HG03521 (cell line): ENCODE measurements at regions not wholly inside any gene's neighbourhood (a gene's known extent, or its start where the extent isn't known, plus 50 kb on each side); places are given as distances from the start of the nearest gene placed in this dataset.
"Not testable (repeated sequence)": the region's sequence is repeated elsewhere in the genome, so short reads cannot be mapped to it uniquely, and the experiment has no call there.

Source experiments
- ATAC-seq: cut with Tn5 transposase; IDR thresholded peaks from one replicate; pipeline ENCODE4 v1.9.1; 2021; ENCODE audit warnings: mild to moderate bottlenecking, moderate library complexity; ENCODE audit not compliant: unreplicated experiment

DNA sequence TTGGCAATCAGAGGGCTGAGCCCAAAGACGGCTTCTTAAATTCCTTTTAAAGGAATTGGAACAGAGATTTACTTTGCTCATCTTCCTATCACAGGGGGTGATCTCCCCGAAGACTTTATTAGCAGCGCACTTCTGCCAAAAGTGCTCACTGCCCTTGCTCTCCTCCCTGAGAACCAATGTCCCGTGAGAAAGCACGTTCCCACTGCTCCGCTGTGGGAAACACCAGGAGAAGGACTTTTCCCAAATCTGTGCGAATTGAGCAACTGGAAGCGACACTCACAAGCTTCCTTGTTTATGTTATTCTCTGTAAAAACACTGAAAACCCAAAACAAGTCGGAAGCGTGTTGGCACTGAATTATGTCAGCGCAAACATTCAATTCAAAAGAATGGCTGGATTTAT lies 670.8 kb upstream of the NR2F2 start:
- no peak for ATAC-seq

DNA sequence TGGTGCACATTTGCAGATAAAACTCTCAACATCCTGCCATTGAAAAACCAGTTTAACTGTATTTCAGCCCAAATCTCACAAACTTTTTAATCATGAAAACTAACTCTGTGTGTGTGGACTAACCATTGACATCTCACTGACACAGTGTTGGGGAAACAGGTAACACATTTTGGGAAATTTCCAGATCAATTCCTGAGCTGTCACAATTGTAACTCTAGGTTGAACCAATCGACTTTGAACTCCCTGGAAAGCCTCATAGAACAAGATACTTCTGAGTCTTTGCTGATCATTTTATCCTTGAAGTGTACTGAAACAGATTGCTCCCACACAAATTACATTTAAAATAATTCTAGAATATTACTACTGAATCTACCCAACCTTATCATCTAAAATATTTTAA lies 667.9 kb upstream of the NR2F2 start:
- ATAC-seq = no peak

DNA sequence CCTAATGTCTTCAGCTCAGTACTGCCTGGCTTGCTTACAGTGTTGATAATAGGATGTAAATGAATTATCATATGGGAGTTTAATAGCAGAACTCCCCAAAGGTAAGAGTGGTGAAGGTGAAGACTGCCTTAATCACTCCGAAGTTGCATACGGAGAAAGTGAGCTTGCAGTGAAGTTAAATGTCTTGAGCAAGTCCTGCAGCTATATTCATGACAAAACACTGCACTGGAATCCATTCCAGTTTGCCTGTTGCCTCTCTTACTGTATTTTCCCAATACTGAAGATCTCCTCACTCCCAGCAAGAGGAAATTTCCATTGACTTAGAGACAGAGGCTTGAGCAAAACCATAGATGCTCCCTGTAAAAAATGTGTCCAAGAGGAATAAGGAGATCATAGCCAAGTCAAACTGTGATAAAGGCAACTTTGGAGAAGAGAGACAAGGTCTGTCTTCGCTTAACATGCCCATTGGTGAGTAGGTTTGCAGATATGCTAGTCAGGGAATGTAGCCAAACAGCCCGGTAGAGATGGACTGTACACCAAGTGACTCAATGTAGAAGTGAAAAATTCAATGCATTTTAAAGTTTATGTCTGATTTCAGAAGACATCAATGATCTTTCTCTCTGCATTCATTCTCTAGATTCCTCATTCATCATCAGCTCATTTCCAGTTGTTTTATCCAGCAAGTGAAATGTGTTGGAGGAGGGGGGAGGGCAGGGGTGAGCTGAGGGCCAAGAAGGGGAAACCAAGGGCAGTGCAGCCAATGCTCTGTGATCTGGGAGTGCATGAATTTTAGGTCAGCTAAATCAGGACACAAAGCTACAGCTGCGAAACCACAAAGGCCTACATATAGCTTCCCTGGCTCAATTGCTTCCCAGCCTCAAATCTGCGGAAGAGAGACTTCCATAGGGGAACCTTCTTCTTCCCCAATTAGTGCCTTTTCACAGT lies 667.1 kb upstream of the NR2F2 start:
- no peak for ATAC-seq

DNA sequence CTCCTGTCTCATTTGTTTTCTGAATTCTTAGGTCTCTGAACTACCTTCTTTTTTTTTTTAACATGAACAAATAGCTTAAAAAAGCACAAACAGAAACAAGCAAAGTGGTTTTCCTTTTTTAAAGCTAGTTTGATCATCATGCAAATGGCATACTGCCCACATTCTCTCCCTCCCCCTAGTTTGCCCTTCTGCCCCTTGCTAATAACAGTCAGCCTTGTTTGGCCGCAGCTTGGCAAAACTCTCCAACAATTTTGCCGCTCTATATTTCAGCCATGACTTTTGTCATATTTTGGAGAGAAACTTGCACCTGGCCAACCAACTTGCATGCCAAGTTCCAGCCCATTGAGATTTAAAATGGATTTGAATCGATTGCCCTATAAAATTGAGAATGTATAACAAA lies 666.0 kb upstream of the NR2F2 start:
- no peak for ATAC-seq

DNA sequence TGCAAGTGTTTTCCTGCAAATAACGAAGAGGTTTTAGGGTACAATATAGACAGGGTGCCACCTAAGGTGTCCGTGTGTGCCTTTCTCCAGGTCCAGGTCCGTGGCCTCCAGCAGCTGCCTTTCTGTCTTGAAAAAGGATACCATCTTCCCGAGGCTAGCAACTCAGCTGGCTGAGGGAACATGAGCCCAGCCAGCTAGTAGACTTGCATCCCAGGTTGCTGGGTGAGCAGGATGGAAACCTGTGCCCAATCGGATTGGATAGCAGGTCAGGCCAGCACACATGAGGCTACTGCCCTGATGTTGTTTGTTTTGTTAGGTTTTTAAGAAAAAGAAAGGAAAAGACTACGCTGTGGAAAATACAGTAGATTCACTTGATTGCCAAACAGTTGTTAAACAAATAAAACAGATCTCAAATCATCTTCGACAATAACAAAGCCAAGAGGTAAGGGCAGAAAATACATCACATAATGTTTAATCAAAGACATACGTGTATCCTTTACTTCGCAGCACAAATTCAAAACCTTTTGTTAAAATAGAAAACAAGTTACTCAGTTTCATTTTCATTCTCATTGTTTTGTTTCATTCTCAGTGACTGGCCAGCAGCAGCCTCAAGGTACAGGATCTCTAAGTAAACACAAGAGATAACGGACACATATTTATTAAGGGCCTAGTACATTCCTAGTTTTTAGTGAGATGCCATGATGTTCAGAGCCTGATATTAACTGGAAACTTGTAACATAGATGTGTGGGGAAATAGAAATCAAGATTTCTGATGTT lies 661.2 kb upstream of the NR2F2 start:
- ATAC-seq = peak; percentile 43

DNA sequence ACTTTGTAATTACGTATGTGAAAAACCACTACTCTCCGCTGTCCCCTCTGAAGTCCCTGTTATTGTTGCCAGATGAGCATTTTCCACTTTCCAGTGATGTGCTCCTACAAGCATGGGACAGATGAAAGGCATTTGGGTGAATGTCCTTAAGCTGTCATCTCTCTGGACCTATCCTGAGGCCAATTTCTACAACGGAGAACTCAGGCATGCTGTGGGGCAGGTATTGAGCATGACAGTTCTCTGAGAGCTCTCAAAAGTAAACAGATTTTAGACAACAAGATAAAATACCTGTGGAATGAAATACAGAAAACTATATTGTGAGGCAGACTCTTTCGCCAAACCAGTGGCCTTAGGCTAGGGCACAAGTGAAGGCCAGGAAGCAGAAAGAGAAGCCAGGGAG lies 656.5 kb upstream of the NR2F2 start:
- no peak for ATAC-seq

DNA sequence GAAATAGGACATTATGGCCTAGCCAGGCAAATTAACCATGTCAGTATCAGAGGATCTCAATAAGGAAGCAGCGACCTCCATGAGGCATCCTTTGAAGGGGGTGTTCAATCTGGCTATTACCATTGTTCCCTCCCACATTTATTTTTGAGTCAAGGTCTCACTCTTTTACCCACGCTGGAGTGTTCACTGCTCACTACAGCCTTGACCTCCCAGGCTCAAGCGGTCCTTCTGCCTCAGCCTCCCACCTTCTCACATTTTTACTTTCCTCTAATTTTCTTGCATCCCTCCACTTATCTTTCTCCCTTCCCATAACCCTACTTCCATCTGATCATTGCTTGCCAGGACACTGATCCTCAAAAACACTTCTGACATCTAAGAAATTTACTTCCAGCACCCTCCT lies 654.0 kb upstream of the NR2F2 start:
- no peak for ATAC-seq

DNA sequence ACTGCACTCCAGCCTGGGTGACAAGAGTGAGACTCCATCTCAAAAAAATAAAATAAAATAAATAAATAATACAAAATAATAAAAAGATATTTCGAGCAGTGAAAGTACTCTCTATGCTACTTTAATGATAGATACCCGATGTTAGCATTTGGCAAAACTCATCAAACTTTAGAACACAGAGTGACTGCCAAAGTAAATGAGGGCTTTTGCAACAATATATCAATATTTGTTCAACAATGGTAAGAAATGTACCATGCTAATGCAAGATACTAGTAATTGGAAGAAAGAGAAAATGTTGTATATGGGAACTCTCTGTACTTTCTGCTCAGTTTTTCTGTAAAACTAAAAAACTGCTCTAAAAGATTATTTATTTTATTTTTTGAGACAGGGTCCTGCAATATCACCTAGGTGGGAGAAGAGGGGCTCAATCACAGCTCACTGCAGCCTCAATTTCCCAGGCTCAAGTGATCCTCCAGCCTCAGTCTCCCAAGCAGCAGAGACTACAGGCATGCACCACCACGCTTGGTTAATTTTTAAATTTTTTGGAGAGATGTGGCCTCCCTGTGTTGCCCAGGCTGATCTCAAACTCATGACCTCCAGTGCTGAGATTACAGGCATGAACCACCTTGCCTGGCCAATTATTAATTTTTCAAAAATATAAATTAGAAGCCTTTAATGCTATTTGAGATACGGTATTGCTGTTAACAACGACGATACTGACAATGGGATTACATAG lies 650.5 kb upstream of the NR2F2 start:
- ATAC-seq = no peak

DNA sequence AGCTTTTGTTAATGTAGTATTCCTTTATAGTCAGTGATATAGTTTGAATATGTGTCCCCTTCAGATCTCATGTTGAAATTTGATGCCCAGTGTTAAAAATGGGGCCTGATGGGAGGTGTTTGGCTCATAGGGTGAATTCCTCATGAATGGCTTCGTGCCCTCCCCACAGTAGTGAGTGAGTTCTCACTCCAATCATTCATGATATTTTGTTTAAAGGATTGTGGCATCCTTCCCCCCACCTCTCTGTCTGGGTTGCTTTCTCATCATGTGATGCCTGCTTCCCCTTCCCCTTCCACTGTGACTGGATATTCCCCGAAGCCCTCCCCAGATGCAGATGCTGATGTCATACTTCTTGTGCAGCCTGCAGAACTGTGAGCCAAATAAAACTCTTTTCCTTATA lies 649.8 kb upstream of the NR2F2 start:
- no peak for ATAC-seq

DNA sequence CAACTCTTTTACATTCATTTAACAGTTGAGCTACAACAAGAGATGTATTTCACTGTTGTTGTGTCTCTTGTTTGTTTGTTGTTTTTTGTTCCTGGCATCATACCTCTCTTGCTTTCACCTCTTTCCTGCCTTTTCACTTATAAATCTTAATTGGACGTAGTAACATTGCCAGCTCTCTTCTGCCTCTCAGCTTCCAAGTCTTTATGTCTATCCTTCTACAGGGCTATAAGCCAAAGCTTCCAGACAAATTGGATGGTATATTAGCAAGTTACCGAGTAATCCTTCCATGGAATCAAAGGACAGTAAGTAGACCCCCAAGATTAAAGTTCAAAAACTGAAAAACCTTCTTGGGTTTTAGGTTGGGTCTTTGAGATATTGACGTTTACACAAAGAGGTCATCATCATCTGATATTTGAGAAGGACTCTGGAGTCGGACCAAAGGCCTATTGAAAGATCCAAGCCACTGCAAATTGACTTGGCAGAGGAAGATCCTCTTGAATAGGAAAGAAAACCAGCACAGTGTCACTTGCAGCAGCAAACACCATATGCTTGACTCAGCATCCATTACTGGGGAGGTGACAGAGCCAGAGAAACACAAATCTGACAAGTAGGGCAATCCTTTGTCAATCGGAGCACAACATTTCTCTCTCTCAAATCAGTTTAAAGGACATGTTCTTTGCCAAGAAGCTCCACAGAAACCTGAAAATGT lies 648.5 kb upstream of the NR2F2 start:
- no peak for ATAC-seq

DNA sequence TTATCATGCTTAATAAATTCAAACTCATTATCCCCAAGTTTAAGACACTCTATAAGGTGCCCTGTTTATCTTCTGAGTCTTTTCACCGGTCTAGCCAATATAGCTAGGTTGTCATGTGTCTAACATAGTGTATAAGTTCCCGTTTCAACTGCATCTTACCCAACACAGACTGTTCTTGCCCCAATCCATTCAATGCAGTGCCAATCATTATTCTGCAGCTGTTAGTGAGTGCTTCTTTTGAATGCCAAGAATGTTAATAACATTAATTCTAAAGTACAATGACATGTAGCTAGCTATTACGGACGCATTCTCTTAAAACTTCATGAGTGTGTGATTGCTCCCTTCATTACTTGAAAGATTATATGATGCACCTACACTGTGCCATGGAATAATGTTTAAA lies 646.4 kb upstream of the NR2F2 start:
- ATAC-seq = no peak

DNA sequence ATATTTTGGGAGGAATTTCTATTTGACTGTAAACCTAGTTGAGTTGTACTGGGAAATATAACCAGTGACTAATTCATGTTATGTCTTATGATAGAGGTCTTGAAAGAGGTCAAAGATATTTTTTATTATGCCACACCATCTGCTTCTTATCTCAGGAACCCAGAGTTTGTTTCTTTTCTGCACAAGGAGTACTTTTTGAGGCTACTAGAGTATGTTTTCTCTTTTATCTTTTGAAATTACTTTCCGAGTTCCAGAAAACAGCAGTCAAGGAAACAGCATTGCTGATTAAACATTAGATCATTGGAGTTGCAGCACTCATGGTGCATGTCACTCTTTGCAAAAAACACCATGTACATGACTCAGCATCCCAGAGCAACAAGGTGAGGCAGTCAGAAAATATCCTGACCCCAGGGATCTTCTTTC lies 645.8 kb upstream of the NR2F2 start:
- no peak for ATAC-seq

DNA sequence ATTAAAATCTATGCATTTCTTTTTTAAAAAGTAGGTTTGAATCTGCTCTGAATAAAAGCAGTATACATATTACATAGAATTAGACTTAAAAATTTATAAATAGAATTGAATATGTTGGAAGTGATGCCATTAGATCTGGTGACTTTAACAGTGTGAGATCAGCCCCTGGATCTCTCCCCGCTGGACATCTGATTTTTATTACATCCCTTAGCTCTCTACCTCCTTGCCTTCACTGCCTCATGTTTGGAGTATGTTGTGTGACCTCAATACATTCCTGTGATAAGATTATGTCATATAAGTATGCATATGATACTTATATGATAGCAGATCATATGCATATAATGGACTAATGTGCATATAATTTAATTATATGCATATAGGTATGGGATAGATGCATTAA lies 643.4 kb upstream of the NR2F2 start:
- no peak for ATAC-seq

DNA sequence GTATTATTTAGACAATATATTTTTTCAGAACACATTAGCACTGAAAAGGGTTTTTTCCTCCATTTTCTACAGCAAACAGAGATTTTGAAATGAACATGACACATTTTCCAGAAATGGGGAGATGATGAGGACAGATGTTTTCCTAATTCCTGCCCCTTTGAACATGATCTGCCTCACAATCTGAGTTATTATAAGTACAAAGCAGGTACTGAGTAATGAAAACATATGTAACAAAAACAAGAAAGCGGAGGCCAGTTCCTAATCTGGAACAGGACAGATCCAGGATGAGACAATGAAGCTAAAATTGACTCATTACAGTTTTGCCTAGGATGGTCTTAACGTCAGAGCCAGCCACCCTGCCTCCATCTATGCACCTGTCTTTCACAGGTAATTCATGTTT lies 642.8 kb upstream of the NR2F2 start:
- ATAC-seq = no peak

DNA sequence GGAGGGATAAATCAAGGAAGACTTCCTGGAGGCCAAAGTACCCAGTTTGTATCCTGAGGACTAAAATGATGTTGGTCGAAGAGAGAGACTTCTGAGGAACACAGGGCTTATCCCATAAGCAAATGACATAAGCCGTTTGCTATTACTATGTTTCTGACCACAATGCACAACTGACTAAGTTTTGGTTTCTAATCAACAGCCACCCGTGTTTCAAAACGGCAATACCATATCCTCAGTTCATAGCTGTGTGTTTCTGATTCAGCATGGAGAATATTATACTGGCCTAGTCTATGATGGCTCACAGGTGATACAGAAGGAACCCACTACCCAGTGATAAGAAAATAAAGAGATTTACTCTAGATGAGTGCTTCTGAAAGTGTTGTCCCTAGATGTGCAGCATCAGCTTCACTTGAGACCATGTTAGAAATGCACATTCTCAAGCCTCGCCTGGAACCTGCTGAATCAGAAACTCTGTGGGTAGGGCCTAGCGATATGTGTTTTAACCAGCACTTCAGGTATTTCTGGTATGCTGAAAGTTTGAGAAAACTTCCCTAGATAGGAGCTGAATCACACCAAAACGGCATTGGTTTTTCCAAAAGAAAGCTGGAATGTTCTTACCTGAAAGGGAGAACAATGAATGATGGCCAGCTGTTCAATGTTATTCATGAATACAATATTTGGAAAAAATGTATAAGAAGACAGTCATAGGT lies 639.7 kb upstream of the NR2F2 start:
- ATAC-seq = peak; percentile 61

DNA sequence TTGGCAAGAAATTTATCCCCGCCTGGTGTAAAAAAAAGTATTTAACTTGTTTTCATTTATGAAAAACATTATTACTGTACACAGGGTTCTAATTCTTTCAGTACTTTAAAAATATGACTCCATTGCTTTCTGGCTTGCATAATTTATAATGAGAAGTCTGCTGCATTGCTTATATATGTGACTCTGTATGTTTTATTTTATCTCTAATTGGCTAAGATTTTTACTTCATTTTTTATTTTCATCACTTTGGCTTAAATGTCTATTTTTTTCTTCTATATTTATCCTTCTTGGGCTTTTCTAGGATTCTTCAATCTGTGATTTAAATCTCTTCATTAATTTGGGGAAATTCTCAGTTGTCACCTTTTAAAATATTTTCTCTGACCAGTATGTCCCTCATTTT lies 636.6 kb upstream of the NR2F2 start:
- no peak for ATAC-seq

DNA sequence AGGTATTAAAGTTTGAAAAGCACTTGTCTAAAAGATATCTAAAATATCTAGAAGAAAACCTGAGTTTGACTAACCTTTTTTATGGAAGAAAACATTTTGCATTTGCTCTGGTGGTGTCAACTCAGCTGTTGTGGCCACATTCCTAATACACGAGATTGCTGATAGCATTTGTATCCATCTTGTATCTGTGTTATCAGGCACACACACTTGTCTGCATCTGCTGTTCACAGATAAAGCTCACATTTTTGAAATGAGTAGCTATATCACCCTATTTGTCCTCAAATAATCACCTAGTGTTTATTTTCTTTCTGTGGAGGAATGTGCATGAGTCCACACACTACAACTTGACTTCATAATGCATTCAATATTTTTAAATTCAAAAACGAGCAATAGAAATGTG lies 632.3 kb upstream of the NR2F2 start:
- no peak for ATAC-seq

DNA sequence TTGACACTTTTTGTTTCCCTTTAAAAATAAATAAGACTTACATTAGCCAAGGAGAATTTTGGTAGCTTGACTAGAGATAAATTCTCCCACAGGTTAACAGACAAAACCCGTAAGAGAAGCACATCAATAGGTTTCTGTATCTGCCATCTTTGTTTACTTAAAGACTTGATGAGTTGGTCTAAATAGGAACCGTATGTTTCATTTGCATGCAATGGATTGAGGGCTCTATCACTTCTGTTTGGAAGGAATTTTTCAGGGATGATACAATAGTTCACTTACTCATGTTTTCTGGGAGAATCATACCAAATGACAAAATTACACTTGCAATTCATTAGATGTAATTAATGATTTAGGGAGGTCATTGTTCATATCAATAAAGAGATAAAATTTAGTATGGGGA lies 631.5 kb upstream of the NR2F2 start:
- ATAC-seq = no peak

DNA sequence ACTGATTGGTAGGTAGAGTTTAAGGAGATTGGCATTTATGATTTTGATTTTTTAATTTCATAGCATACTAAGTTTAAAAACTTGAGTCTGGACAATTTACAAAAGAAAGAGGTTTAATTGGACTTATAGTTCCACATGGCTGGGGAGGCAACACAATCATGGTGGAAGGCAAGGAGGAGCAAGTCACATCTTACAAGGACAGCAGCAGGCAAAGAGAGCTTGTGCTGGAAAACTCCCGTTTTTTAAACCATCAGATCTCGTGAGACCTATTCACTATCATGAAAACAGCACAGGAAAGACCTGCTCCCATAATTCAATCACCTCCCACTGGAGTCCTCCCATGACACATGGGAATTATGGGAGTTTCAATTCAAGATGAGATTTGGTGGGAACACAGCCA lies 630.9 kb upstream of the NR2F2 start:
- ATAC-seq = no peak

DNA sequence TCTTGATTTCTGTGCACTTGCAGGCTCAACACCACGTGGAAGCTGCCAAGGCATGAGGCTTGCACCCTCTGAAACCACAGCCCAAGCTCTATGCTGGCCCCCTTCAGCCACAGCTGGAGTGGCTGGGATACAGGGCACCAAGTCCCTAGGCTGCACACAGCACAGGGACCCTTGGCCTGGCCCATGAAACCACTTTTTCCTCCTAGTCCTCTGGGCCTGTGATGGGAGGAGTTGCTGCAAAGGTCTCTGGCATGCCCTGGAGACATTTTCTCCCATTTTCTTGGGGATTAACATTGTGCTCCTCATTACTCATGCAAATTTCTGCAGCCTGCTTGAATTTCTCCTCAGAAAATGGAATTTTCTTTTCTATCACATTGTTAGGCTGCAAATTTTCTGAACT lies 629.8 kb upstream of the NR2F2 start:
- ATAC-seq = not testable (repeated sequence)
